ENCODE measurements at regions not wholly inside any gene's neighbourhood (a gene's known extent, or its start where the extent isn't known, plus 50 kb on each side); places are given as distances from the start of the nearest gene placed in this dataset.

DNA sequence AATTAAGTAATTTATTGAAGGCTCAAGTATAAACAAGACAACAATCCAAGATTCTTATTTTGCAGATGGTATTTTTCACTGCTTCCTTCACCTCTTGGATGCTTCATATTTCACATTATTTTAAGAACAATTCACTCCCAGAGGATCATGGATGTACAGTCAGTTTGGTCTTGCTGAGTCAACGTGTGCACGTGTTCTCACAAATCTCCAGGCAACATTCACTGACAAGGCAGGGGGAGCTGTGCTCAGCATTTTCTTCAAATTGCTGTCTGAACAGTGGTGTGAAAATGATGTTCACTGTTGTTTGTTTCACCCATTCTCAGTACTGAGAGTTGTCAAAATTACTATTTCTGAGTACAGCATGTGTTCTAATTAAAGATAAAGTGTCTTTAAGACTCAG, 118.3 kb upstream of the SLC38A4 start:
- Histone ChIP-seq H3K27me3 (no peaks in the 10 kb centered on the region), H3K4me3 (no peak overlapping the region), H3K4me1 (no peaks in the 10 kb centered on the region), H3K27ac (no peak overlapping the region), H3K9me3 (no peaks in the 10 kb centered on the region), H3K9ac (ENCODE audit: low read depth in 2 of 2, low read length in 2 of 2) (no peak overlapping the region), H3K36me3 (no peaks in the 10 kb centered on the region)
- TF ChIP-seq, protein P1, sequence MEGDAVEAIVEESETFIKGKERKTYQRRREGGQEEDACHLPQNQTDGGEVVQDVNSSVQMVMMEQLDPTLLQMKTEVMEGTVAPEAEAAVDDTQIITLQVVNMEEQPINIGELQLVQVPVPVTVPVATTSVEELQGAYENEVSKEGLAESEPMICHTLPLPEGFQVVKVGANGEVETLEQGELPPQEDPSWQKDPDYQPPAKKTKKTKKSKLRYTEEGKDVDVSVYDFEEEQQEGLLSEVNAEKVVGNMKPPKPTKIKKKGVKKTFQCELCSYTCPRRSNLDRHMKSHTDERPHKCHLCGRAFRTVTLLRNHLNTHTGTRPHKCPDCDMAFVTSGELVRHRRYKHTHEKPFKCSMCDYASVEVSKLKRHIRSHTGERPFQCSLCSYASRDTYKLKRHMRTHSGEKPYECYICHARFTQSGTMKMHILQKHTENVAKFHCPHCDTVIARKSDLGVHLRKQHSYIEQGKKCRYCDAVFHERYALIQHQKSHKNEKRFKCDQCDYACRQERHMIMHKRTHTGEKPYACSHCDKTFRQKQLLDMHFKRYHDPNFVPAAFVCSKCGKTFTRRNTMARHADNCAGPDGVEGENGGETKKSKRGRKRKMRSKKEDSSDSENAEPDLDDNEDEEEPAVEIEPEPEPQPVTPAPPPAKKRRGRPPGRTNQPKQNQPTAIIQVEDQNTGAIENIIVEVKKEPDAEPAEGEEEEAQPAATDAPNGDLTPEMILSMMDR (IDR thresholded peaks at IDR 0.05): no peak
- DNase-seq: no peak
- intact Hi-C loops (cut with DNase I): no loop called here

DNA sequence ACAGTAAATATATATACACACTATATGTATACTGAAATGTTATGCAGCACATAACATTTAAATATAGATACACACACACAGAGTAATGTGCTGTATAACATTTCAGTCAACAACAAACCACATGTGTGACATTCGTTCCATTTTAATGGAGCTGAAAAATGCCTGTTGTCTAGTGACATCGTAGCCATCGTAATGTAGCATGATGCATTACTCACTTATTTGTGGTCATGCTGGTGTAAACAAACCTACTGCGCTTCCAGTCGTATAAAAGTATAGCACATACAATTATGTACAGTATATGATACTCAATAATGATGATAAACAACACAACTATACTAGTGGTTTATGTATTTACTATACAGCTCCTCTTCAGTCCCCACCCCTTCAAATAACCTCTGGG, 119.0 kb upstream of the SLC38A4 start:
- Histone ChIP-seq H3K27me3 (no peaks in the 10 kb centered on the region), H3K27ac (no peak overlapping the region), H3K9ac (ENCODE audit: low read depth in 2 of 2, low read length in 2 of 2) (no peak overlapping the region), H3K9me3 (no peaks in the 10 kb centered on the region), H3K36me3 (no peaks in the 10 kb centered on the region), H3K4me1 (no peaks in the 10 kb centered on the region), H3K4me3 (no peak overlapping the region)
- no peak for DNase-seq
- intact Hi-C loops (cut with DNase I): no loop called here
- TF ChIP-seq, protein P1 (IDR thresholded peaks at IDR 0.05): no peak

DNA sequence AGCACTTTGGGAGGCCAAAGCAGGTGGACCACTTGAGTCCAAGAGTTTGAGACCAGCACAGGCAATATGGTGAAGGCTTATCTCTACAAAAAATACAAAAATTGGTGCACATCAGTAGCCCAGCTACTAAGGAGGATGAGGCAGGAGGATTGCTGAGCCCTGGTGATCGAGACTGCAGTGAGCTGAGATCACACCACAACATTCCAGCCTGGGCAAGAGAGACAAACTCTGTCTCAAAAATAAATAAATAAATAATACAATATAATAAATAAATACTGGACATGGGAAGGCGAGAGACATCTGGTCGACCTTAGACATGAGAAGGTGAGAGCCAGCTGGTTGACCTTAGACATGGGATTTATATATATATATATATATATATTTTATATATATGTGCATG, 119.8 kb upstream of the SLC38A4 start:
- H3K4me3 ChIP-seq: no peak overlapping the region
- H3K36me3 ChIP-seq: no peaks in the 10 kb centered on the region
- no peaks in the 10 kb centered on the region for H3K9me3 ChIP-seq
- no peaks in the 10 kb centered on the region for H3K4me1 ChIP-seq
- H3K27ac ChIP-seq: no peak overlapping the region
- intact Hi-C loops (cut with DNase I): no loop called here
- no peaks in the 10 kb centered on the region for H3K27me3 ChIP-seq
- no peak for DNase-seq
- TF ChIP-seq, protein P1 (IDR thresholded peaks at IDR 0.05): no peak
- no peak overlapping the region for H3K9ac ChIP-seq (ENCODE audit: low read depth in 2 of 2, low read length in 2 of 2)

DNA sequence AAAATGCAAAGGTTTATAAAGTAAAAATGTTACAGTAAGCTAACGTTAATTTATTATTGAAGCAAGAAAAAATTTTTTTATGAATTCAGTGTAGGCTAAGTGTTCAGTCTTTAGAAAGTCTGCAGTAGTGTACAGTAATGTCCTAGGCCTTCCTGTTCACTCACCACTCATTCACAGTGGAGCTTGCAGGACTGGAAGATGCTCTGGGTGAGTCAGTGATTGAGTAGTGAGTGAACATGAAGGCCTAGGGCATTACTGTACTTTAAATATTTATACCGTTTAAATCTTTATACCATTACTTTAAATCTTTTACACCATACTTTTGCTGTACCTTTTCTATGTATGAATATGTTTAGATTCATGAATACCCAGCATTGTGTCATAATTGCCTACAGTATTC, 120.3 kb upstream of the SLC38A4 start:
- intact Hi-C loops (cut with DNase I): no loop called here
- H3K4me3 ChIP-seq: no peak overlapping the region
- no peaks in the 10 kb centered on the region for H3K4me1 ChIP-seq
- H3K9me3 ChIP-seq: no peaks in the 10 kb centered on the region
- no peaks in the 10 kb centered on the region for H3K36me3 ChIP-seq
- DNase-seq: no peak
- no peaks in the 10 kb centered on the region for H3K27me3 ChIP-seq
- H3K27ac ChIP-seq: no peak overlapping the region
- no peak overlapping the region for H3K9ac ChIP-seq (ENCODE audit: low read depth in 2 of 2, low read length in 2 of 2)
- TF ChIP-seq, protein P1 (IDR thresholded peaks at IDR 0.05): no peak

DNA sequence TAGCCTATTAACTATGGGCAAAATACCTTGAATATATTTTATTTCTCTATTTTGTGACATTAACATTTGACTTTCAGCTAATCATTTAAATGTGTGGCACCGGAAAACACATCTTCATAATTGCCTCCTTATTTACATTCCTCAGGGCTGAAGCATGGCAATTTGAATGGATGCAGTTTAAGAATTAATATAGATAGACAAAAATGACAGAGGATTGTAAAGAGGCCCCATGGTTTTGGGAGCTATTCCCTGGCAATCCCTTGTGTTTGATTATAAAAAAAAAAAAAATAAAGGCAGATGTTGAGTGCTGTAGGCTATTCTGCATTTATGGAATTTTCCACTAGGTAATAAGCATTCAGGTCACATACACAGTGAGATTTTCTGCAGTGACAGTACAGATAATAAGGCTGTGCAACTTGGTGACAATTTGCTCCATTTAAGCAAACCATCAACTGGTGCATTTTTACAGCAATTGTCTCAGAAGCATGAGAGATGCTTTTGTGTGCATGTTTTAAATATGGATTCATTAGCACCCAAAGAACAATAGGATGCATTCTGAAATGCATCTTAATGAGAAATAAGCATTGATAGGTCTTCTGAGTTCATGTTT, 123.2 kb upstream of the SLC38A4 start:
- Histone ChIP-seq H3K9ac (ENCODE audit: low read depth in 2 of 2, low read length in 2 of 2) (no peak overlapping the region), H3K27ac (no peak overlapping the region), H3K27me3 (no peaks in the 10 kb centered on the region), H3K9me3 (no peaks in the 10 kb centered on the region), H3K36me3 (no peaks in the 10 kb centered on the region), H3K4me3 (no peak overlapping the region), H3K4me1 (no peaks in the 10 kb centered on the region)
- no peak for DNase-seq
- TF ChIP-seq, protein P1 (IDR thresholded peaks at IDR 0.05): no peak
- intact Hi-C loops (cut with DNase I): no loop called here

All from colonic mucosa (tissue), 4 donors.